NT2/D1 (cell line): ENCODE measurements at regions not wholly inside any gene's neighbourhood (a gene's known extent, or its start where the extent isn't known, plus 50 kb on each side); places are given as distances from the start of the nearest gene placed in this dataset.

Experiments
- SUZ12 ChIP-seq: IDR thresholded peaks from 2 replicates; pipeline ENCODE4 v1.6.1; 2011; ENCODE audit not compliant: insufficient read length, insufficient read depth; ENCODE audit errors: extremely low read depth
- YY1 ChIP-seq: IDR thresholded peaks from 2 replicates; pipeline ENCODE4 v1.6.1; 2011; ENCODE audit not compliant: insufficient read length, insufficient read depth
- ZNF274 ChIP-seq: IDR thresholded peaks from 2 replicates; pipeline ENCODE4 v1.6.1; 2011; ENCODE audit warnings: mild to moderate bottlenecking, low read depth, low read length

GRCh38 chr3:68089572-68090011 is 435.2 kb upstream of the SUCLG2 start:
- TF ChIP-seq ZNF274 (no peak), SUZ12 (no peak), YY1 (no peak)
